HEK293 (cell line): ENCODE measurements at regions not wholly inside any gene's neighbourhood (a gene's known extent, or its start where the extent isn't known, plus 50 kb on each side); places are given as distances from the start of the nearest gene placed in this dataset.

ENCODE experiments used
- CTCF ChIA-PET: fragments of 350-600 bp; formaldehyde crosslinking; extraction: SDS; loops from one replicate; lab custom pipeline; 2021; ENCODE audit warnings: antibody characterized with exemption; lab: Yijun Ruan, JAX
- POLR2A ChIA-PET: fragments of 300-600 bp; formaldehyde crosslinking; extraction: SDS; loops from one replicate; lab custom pipeline; 2020; ENCODE audit warnings: antibody characterized with exemption, inconsistent platforms; lab: Yijun Ruan, JAX
- H3K27ac ChIP-seq: fragments of 200-500 bp; sonication (Bioruptor generic); 2 replicates; pipeline ENCODE4 v1.5.1; 2014; ENCODE audit warnings: low read depth, low read length, control low read depth, inconsistent platforms; ENCODE audit errors: extremely low read depth
- H3K36me3 ChIP-seq, 2 experiments: fragments of 200-500 bp in 1 of 2; sonication (Bioruptor generic) in 1 of 2; 1 replicate in 1 of 2; 2 replicates in 1 of 2; pipeline ENCODE4 v1.5.1; 2014 to 2017; ENCODE audit warnings: inconsistent platforms in 2 of 2, low read length in 2 of 2; ENCODE audit not compliant: control insufficient read depth in 2 of 2, insufficient read depth in 1 of 2
- H3K4me1 ChIP-seq: fragments of 200-500 bp; sonication (Bioruptor generic); 2 replicates; pipeline ENCODE4 v1.5.1; 2014; ENCODE audit warnings: mild to moderate bottlenecking, low read length, inconsistent platforms; ENCODE audit not compliant: control insufficient read depth, insufficient read depth
- H3K4me3 ChIP-seq: 2 replicates; pipeline ENCODE4 v1.5.1; 2011; ENCODE audit warnings: low read depth, mild to moderate bottlenecking, control low read depth, low read length, moderate library complexity
- H3K9me3 ChIP-seq: fragments of 200-500 bp; sonication (Bioruptor generic); 2 replicates; pipeline ENCODE4 v1.5.1; 2014; ENCODE audit warnings: low read depth, low read length, inconsistent platforms; ENCODE audit not compliant: control insufficient read depth, insufficient read depth
- KLF16 ChIP-seq: fragments of 450-650 bp; formaldehyde crosslinking; IDR thresholded peaks from 2 replicates; pipeline ENCODE4 v1.5.1; 2017; ENCODE audit warnings: missing biosample characterization, missing genetic modification characterization
- OVOL3 ChIP-seq: fragments of 450-650 bp; formaldehyde crosslinking; IDR thresholded peaks from 2 replicates; pipeline ENCODE4 v1.5.1; 2016; ENCODE audit warnings: missing biosample characterization, missing genetic modification characterization
- ZNF292 ChIP-seq: fragments of 450-650 bp; formaldehyde crosslinking; IDR thresholded peaks from 2 replicates; pipeline ENCODE4 v1.5.1; 2016; ENCODE audit warnings: low read depth, missing biosample characterization, missing genetic modification characterization, borderline replicate concordance
- ZNF549 ChIP-seq: fragments of 450-650 bp; IDR thresholded peaks from 2 replicates; pipeline ENCODE4 v1.5.1; 2018; ENCODE audit warnings: missing biosample characterization, missing genetic modification characterization, mild to moderate bottlenecking, inconsistent platforms, moderate library complexity
- ZNF558 ChIP-seq: fragments of 450-650 bp; formaldehyde crosslinking; IDR thresholded peaks from 2 replicates; pipeline ENCODE4 v1.5.1; 2016; ENCODE audit warnings: missing biosample characterization, missing genetic modification characterization
- ZNF585B ChIP-seq: fragments of 450-650 bp; formaldehyde crosslinking; IDR thresholded peaks from 2 replicates; pipeline ENCODE4 v1.5.1; 2016; ENCODE audit warnings: missing biosample characterization, missing genetic modification characterization
- ZNF600 ChIP-seq: fragments of 450-650 bp; formaldehyde crosslinking; IDR thresholded peaks from 2 replicates; pipeline ENCODE4 v1.5.1; 2016; ENCODE audit warnings: missing biosample characterization, missing genetic modification characterization
- ZNF777 ChIP-seq: fragments of 450-650 bp; formaldehyde crosslinking; IDR thresholded peaks from 2 replicates; pipeline ENCODE4 v1.5.1; 2017; ENCODE audit warnings: missing biosample characterization, missing genetic modification characterization, borderline replicate concordance
- ZNF843 ChIP-seq: fragments of 450-650 bp; formaldehyde crosslinking; IDR thresholded peaks from 2 replicates; pipeline ENCODE4 v1.5.1; 2016; ENCODE audit warnings: missing biosample characterization, missing genetic modification characterization
- ZSCAN16 ChIP-seq: fragments of 450-650 bp; formaldehyde crosslinking; IDR thresholded peaks from 2 replicates; pipeline ENCODE4 v1.5.1; 2016; ENCODE audit warnings: missing biosample characterization, missing genetic modification characterization
- TF ChIP-seq, protein P1 (sequence below): fragments of 450-650 bp; IDR thresholded peaks from 2 replicates; pipeline ENCODE4 v1.5.1; 2018; ENCODE audit warnings: missing biosample characterization, mild to moderate bottlenecking, missing genetic modification characterization
- TF ChIP-seq, protein P2 (sequence below): fragments of 450-650 bp; IDR thresholded peaks from 2 replicates; pipeline ENCODE4 v1.5.1; 2018; ENCODE audit warnings: missing biosample characterization, missing genetic modification characterization
- TF ChIP-seq, protein P3 (sequence below): fragments of 450-650 bp; formaldehyde crosslinking; IDR thresholded peaks from 2 replicates; pipeline ENCODE4 v1.5.1; 2016; ENCODE audit warnings: missing biosample characterization, missing genetic modification characterization
- TF ChIP-seq, protein P4 (sequence below): fragments of 450-650 bp; formaldehyde crosslinking; optimal IDR thresholded peaks from 2 replicates; pipeline ENCODE3; 2016; ENCODE audit warnings: missing biosample characterization, mild to moderate bottlenecking, missing genetic modification characterization
- TF ChIP-seq, protein P5 (sequence below): fragments of 450-650 bp; formaldehyde crosslinking; IDR thresholded peaks from 2 replicates; pipeline ENCODE4 v1.5.1; 2016; ENCODE audit warnings: missing biosample characterization, missing genetic modification characterization
- TF ChIP-seq, protein P6 (sequence below): fragments of 450-650 bp; formaldehyde crosslinking; IDR thresholded peaks from 2 replicates; pipeline ENCODE4 v1.5.1; 2016; ENCODE audit warnings: missing biosample characterization, missing genetic modification characterization, borderline replicate concordance

DNA sequence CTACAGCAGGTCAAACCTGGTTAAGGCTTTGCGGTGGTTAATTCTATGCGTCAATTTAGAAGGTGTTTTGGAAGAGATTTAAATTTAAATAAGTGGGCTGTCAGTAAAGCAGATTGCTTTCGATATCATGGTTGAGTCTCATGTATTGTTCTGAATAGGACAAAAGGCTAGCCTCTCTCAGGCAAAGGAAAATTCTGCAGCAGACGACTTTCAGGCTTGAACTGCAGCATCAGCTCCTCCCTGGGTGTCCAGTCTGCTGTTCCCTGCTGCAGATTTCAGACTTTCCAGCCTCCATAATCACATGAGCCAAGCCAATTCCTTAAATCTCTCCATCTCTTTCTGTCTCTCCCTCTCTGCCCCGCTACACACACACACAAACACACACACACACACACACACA lies 143.2 kb downstream of the TUSC7 start:
- TF ChIP-seq ZNF292 (no peak), ZNF585B (tag by site-specific recombination) (no peak)
- TF ChIP-seq, protein P1, sequence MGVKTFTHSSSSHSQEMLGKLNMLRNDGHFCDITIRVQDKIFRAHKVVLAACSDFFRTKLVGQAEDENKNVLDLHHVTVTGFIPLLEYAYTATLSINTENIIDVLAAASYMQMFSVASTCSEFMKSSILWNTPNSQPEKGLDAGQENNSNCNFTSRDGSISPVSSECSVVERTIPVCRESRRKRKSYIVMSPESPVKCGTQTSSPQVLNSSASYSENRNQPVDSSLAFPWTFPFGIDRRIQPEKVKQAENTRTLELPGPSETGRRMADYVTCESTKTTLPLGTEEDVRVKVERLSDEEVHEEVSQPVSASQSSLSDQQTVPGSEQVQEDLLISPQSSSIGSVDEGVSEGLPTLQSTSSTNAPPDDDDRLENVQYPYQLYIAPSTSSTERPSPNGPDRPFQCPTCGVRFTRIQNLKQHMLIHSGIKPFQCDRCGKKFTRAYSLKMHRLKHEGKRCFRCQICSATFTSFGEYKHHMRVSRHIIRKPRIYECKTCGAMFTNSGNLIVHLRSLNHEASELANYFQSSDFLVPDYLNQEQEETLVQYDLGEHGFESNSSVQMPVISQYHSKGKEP (tag by site-specific recombination) = no peak
- CTCF ChIA-PET = no interaction called here
- Histone ChIP-seq H3K4me1 (no peaks in the 10 kb centered on the region), H3K9me3 (no peaks in the 10 kb centered on the region), H3K27ac (no peak overlapping the region), H3K36me3 (no peaks in the 10 kb centered on the region), H3K4me3 (no peak overlapping the region)
- POLR2A ChIA-PET = no interaction called here

DNA sequence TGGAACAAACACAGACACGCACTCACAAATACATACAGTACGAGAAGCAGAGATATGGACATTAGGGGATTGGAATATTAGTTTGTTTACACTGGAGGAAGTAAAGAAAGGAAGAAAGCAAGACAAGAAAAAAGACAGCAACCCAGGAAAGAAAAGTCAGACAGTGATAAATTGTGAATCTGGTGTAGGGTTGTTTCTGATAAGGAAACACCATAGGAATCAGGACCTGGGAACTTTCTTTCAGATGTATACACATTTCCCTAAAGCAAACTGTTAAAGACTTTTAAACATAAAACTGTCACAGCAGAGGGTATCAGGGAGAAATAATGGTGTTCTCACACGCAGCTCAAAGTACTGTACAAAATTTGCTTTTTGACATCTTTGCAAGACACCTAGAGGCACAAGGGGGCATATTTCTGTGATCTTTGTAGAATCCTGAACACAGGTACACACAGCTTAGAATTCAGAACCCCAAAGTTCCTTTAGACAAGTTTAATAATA lies 153.7 kb downstream of the TUSC7 start:
- Histone ChIP-seq H3K27ac (no peak overlapping the region), H3K36me3 (no peaks in the 10 kb centered on the region), H3K9me3 (no peaks in the 10 kb centered on the region), H3K4me1 (no peaks in the 10 kb centered on the region), H3K4me3 (no peak overlapping the region)
- POLR2A ChIA-PET = no interaction called here
- CTCF ChIA-PET = no interaction called here
- TF ChIP-seq, protein P2, sequence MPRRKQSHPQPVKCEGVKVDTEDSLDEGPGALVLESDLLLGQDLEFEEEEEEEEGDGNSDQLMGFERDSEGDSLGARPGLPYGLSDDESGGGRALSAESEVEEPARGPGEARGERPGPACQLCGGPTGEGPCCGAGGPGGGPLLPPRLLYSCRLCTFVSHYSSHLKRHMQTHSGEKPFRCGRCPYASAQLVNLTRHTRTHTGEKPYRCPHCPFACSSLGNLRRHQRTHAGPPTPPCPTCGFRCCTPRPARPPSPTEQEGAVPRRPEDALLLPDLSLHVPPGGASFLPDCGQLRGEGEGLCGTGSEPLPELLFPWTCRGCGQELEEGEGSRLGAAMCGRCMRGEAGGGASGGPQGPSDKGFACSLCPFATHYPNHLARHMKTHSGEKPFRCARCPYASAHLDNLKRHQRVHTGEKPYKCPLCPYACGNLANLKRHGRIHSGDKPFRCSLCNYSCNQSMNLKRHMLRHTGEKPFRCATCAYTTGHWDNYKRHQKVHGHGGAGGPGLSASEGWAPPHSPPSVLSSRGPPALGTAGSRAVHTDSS (tag by site-specific recombination) = no peak
- TF ChIP-seq ZNF600 (tag by site-specific recombination) = no peak
- TF ChIP-seq, protein P3, sequence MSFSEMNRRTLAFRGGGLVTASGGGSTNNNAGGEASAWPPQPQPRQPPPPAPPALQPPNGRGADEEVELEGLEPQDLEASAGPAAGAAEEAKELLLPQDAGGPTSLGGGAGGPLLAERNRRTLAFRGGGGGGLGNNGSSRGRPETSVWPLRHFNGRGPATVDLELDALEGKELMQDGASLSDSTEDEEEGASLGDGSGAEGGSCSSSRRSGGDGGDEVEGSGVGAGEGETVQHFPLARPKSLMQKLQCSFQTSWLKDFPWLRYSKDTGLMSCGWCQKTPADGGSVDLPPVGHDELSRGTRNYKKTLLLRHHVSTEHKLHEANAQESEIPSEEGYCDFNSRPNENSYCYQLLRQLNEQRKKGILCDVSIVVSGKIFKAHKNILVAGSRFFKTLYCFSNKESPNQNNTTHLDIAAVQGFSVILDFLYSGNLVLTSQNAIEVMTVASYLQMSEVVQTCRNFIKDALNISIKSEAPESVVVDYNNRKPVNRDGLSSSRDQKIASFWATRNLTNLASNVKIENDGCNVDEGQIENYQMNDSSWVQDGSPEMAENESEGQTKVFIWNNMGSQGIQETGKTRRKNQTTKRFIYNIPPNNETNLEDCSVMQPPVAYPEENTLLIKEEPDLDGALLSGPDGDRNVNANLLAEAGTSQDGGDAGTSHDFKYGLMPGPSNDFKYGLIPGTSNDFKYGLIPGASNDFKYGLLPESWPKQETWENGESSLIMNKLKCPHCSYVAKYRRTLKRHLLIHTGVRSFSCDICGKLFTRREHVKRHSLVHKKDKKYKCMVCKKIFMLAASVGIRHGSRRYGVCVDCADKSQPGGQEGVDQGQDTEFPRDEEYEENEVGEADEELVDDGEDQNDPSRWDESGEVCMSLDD = no peak
- TF ChIP-seq ZNF558 (tag by site-specific recombination) = no peak
- TF ChIP-seq ZSCAN16 (tag by site-specific recombination) = no peak
- TF ChIP-seq ZNF777 (tag by site-specific recombination) = no peak
- TF ChIP-seq ZNF549 (tag by site-specific recombination) = no peak
- TF ChIP-seq ZNF585B (tag by site-specific recombination) = no peak
- no peak for TF ChIP-seq KLF16 (tag by site-specific recombination)
- no peak for TF ChIP-seq ZNF843
- TF ChIP-seq, protein P4, sequence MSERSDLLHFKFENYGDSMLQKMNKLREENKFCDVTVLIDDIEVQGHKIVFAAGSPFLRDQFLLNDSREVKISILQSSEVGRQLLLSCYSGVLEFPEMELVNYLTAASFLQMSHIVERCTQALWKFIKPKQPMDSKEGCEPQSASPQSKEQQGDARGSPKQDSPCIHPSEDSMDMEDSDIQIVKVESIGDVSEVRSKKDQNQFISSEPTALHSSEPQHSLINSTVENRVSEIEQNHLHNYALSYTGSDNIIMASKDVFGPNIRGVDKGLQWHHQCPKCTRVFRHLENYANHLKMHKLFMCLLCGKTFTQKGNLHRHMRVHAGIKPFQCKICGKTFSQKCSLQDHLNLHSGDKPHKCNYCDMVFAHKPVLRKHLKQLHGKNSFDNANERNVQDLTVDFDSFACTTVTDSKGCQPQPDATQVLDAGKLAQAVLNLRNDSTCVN = no peak
- TF ChIP-seq, protein P5, sequence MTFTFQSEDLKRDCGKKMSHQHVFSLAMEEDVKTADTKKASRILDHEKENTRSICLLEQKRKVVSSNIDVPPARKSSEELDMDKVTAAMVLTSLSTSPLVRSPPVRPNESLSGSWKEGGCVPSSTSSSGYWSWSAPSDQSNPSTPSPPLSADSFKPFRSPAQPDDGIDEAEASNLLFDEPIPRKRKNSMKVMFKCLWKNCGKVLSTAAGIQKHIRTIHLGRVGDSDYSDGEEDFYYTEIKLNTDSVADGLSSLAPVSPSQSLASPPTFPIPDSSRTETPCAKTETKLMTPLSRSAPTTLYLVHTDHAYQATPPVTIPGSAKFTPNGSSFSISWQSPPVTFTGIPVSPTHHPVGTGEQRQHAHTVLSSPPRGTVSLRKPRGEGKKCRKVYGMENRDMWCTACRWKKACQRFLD (tag by site-specific recombination) = no peak
- TF ChIP-seq OVOL3 (tag by site-specific recombination) = no peak
- TF ChIP-seq, protein P6, sequence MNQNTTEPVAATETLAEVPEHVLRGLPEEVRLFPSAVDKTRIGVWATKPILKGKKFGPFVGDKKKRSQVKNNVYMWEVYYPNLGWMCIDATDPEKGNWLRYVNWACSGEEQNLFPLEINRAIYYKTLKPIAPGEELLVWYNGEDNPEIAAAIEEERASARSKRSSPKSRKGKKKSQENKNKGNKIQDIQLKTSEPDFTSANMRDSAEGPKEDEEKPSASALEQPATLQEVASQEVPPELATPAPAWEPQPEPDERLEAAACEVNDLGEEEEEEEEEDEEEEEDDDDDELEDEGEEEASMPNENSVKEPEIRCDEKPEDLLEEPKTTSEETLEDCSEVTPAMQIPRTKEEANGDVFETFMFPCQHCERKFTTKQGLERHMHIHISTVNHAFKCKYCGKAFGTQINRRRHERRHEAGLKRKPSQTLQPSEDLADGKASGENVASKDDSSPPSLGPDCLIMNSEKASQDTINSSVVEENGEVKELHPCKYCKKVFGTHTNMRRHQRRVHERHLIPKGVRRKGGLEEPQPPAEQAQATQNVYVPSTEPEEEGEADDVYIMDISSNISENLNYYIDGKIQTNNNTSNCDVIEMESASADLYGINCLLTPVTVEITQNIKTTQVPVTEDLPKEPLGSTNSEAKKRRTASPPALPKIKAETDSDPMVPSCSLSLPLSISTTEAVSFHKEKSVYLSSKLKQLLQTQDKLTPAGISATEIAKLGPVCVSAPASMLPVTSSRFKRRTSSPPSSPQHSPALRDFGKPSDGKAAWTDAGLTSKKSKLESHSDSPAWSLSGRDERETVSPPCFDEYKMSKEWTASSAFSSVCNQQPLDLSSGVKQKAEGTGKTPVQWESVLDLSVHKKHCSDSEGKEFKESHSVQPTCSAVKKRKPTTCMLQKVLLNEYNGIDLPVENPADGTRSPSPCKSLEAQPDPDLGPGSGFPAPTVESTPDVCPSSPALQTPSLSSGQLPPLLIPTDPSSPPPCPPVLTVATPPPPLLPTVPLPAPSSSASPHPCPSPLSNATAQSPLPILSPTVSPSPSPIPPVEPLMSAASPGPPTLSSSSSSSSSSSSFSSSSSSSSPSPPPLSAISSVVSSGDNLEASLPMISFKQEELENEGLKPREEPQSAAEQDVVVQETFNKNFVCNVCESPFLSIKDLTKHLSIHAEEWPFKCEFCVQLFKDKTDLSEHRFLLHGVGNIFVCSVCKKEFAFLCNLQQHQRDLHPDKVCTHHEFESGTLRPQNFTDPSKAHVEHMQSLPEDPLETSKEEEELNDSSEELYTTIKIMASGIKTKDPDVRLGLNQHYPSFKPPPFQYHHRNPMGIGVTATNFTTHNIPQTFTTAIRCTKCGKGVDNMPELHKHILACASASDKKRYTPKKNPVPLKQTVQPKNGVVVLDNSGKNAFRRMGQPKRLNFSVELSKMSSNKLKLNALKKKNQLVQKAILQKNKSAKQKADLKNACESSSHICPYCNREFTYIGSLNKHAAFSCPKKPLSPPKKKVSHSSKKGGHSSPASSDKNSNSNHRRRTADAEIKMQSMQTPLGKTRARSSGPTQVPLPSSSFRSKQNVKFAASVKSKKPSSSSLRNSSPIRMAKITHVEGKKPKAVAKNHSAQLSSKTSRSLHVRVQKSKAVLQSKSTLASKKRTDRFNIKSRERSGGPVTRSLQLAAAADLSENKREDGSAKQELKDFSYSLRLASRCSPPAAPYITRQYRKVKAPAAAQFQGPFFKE (tag by site-specific recombination) = no peak
